ENCODE measurements at regions not wholly inside any gene's neighbourhood (a gene's known extent, or its start where the extent isn't known, plus 50 kb on each side); places are given as distances from the start of the nearest gene placed in this dataset.

DNA sequence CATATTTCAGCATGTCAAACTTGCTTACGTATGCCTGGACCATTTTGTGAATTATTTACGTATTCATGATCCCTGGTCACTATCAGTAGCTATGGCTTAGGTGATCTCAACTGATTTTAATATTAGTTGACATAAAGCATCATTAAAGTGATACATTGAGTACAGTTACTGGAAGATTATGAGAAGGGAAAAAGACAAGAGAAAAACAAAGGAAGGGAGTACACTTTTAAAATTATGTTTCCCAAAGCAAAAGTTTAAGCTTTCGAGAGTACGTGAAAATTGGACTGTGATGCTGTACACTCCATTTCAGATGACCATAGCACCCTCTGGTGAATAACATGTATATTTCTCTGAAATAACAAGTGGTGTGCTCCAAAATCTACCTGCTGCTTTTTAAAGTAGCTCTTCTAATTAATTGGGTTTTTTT lies 215.0 kb upstream of the HSF2 start:
- TF ChIP-seq, protein P1, sequence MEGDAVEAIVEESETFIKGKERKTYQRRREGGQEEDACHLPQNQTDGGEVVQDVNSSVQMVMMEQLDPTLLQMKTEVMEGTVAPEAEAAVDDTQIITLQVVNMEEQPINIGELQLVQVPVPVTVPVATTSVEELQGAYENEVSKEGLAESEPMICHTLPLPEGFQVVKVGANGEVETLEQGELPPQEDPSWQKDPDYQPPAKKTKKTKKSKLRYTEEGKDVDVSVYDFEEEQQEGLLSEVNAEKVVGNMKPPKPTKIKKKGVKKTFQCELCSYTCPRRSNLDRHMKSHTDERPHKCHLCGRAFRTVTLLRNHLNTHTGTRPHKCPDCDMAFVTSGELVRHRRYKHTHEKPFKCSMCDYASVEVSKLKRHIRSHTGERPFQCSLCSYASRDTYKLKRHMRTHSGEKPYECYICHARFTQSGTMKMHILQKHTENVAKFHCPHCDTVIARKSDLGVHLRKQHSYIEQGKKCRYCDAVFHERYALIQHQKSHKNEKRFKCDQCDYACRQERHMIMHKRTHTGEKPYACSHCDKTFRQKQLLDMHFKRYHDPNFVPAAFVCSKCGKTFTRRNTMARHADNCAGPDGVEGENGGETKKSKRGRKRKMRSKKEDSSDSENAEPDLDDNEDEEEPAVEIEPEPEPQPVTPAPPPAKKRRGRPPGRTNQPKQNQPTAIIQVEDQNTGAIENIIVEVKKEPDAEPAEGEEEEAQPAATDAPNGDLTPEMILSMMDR (IDR thresholded peaks at IDR 0.05) = peak in 3 of 4 experiments; percentile 66 to 79 (median 69)
- TF ChIP-seq POLR2A (IDR thresholded peaks at IDR 0.05) = no peak
- no peak for TF ChIP-seq POLR2AphosphoS5 (IDR thresholded peaks at IDR 0.05)

All from gastroesophageal sphincter (tissue), 3 donors.